HL-60 (cell line): ENCODE measurements at regions not wholly inside any gene's neighbourhood (a gene's known extent, or its start where the extent isn't known, plus 50 kb on each side); places are given as distances from the start of the nearest gene placed in this dataset.
"Not testable (repeated sequence)": the region's sequence is repeated elsewhere in the genome, so short reads cannot be mapped to it uniquely, and the experiment has no call there.

Experiments used
- DNase-seq, 2 experiments: peaks; one replicate each; pipeline ENCODE4 v3.0.0-alpha.2; 2010 to 2020; ENCODE audit warnings: low read depth in 1 of 2, low spot score in 1 of 2
- H3K27ac ChIP-seq: fragments of 250-450 bp; sonication (Bioruptor Pico); replicated peaks from 2 replicates; pipeline ENCODE4 v1.5.1; 2020; ENCODE audit warnings: mild to moderate bottlenecking, moderate library complexity
- H3K27me3 ChIP-seq: fragments of 250-450 bp; sonication (Bioruptor Pico); 2 replicates; pipeline ENCODE4 v1.5.1; 2021; ENCODE audit warnings: mild to moderate bottlenecking, moderate library complexity; ENCODE audit not compliant: insufficient read depth, poor library complexity, severe bottlenecking
- H3K4me3 ChIP-seq: replicated peaks from 2 replicates; pipeline ENCODE4 v1.5.1; 2011; ENCODE audit warnings: mild to moderate bottlenecking, control low read depth, low read length; ENCODE audit not compliant: insufficient read depth
- GABPA ChIP-seq: IDR thresholded peaks from 2 replicates; pipeline ENCODE4 v1.6.1; 2012; ENCODE audit warnings: low read depth
- POLR2AphosphoS5 ChIP-seq: IDR thresholded peaks from 2 replicates; pipeline ENCODE4 v1.6.1; 2012; ENCODE audit warnings: low read depth
- SPI1 ChIP-seq: IDR thresholded peaks from 2 replicates; pipeline ENCODE4 v1.6.1; 2012; ENCODE audit warnings: low read depth, mild to moderate bottlenecking, borderline replicate concordance
- TF ChIP-seq, protein P1 (sequence below): IDR thresholded peaks from 2 replicates; pipeline ENCODE4 v1.6.1; 2012; ENCODE audit warnings: low read depth; ENCODE audit not compliant: insufficient replicate concordance
- TF ChIP-seq, protein P2 (sequence below): IDR thresholded peaks from one replicate; pipeline ENCODE4 v1.5.1; 2011; ENCODE audit warnings: low read length, control low read depth, inconsistent platforms; ENCODE audit not compliant: insufficient read depth

DNA sequence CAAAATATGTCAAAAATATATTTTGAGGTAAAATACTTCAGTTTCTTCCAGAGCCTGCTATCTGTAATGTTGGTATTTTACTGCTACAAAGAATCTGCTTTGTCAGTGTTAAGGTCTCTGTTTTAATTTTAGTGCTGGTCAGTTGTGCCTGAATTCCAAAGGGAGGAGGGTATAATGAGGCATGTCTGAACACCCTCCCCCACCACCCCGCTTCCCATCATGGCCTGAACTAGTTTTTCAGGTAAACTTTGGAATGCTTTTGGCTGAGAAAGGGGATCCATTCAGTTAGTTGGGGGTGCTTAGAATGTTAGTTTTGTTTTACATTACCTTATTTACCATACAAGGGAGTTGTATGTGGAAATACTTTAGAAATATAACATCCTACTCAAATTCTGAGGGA is 158.5 kb downstream of the MID1IP1 start:
- Histone ChIP-seq H3K4me3 (no peak overlapping the region), H3K27me3 (no peaks in the 10 kb centered on the region), H3K27ac (no peak overlapping the region)
- no peak for DNase-seq
- TF ChIP-seq GABPA (no peak), POLR2AphosphoS5 (no peak), SPI1 (no peak)
- TF ChIP-seq, protein P1, sequence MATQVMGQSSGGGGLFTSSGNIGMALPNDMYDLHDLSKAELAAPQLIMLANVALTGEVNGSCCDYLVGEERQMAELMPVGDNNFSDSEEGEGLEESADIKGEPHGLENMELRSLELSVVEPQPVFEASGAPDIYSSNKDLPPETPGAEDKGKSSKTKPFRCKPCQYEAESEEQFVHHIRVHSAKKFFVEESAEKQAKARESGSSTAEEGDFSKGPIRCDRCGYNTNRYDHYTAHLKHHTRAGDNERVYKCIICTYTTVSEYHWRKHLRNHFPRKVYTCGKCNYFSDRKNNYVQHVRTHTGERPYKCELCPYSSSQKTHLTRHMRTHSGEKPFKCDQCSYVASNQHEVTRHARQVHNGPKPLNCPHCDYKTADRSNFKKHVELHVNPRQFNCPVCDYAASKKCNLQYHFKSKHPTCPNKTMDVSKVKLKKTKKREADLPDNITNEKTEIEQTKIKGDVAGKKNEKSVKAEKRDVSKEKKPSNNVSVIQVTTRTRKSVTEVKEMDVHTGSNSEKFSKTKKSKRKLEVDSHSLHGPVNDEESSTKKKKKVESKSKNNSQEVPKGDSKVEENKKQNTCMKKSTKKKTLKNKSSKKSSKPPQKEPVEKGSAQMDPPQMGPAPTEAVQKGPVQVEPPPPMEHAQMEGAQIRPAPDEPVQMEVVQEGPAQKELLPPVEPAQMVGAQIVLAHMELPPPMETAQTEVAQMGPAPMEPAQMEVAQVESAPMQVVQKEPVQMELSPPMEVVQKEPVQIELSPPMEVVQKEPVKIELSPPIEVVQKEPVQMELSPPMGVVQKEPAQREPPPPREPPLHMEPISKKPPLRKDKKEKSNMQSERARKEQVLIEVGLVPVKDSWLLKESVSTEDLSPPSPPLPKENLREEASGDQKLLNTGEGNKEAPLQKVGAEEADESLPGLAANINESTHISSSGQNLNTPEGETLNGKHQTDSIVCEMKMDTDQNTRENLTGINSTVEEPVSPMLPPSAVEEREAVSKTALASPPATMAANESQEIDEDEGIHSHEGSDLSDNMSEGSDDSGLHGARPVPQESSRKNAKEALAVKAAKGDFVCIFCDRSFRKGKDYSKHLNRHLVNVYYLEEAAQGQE, result no peak
- TF ChIP-seq, protein P2, sequence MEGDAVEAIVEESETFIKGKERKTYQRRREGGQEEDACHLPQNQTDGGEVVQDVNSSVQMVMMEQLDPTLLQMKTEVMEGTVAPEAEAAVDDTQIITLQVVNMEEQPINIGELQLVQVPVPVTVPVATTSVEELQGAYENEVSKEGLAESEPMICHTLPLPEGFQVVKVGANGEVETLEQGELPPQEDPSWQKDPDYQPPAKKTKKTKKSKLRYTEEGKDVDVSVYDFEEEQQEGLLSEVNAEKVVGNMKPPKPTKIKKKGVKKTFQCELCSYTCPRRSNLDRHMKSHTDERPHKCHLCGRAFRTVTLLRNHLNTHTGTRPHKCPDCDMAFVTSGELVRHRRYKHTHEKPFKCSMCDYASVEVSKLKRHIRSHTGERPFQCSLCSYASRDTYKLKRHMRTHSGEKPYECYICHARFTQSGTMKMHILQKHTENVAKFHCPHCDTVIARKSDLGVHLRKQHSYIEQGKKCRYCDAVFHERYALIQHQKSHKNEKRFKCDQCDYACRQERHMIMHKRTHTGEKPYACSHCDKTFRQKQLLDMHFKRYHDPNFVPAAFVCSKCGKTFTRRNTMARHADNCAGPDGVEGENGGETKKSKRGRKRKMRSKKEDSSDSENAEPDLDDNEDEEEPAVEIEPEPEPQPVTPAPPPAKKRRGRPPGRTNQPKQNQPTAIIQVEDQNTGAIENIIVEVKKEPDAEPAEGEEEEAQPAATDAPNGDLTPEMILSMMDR, result no peak

DNA sequence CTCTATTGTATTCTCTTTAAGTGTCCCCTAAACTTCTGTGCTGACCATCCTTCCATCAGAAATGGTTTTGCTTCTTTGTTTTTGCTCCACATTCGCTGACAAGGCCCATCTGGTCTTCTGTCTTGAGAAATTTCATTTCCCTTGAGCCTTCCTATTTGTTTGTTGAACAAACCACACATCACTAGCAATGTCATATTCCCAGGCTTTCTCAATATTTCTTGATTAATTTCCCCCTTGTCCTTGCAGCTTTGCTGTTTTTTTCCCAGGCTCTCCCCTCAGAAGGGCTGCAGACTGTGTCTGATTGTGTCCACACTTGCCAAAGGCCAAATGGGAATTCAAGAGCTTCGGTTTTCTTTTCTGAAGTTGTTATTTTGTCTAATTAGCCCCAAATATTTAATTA is 158.9 kb downstream of the MID1IP1 start:
- no peak for DNase-seq
- TF ChIP-seq SPI1 (no peak), GABPA (no peak), POLR2AphosphoS5 (no peak)
- TF ChIP-seq, protein P2, result no peak
- TF ChIP-seq, protein P1, result no peak
- no peak overlapping the region for H3K4me3 ChIP-seq
- H3K27me3 ChIP-seq, result no peaks in the 10 kb centered on the region
- no peak overlapping the region for H3K27ac ChIP-seq

DNA sequence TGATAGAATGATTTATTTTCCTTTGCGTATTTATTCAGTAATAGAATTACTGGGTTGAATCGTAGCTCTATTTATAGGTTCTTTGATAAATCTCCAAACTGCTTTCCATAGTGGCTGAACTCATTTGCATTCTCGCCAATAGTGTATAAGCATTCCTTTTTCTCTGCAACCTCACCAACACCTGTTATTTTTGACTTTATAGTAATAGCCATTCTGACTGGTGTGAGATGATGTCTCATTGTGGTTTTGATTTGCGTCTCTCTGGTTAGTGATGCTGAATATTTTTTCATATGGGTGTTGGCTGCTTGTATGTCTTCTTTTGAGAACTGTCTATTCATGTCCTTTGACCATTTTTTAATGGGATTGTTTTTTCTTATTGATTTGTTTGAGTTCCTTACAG is 160.7 kb downstream of the MID1IP1 start:
- H3K4me3 ChIP-seq, result no peak overlapping the region
- TF ChIP-seq, protein P1, result no peak
- TF ChIP-seq, protein P2, result no peak
- no peak for TF ChIP-seq SPI1
- TF ChIP-seq POLR2AphosphoS5, result no peak
- no peak for TF ChIP-seq GABPA
- no peak overlapping the region for H3K27ac ChIP-seq
- H3K27me3 ChIP-seq, result no peaks in the 10 kb centered on the region
- no peak for DNase-seq

DNA sequence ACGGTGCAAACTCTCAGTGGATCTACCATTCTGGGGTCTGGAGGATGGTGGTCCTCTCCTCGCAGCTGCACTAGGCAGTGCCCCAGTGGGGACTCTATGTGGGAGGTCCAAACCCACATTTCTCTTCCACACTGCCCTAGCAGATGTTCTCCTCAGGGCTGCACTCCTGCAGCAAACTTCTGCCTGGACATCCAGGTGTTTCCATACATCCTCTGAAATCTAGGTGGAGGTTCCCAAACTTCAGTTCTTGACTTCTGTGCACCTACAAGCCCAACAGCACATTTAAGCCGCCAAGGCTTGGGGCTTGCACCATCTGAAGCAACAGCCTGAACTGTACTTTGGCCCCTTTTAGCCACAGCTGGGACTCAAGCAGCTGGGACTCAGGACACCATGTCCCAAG is 162.0 kb downstream of the MID1IP1 start:
- H3K4me3 ChIP-seq, H3K27me3 ChIP-seq, H3K27ac ChIP-seq, DNase-seq: not testable (repeated sequence)
